ENCODE measurements at regions not wholly inside any gene's neighbourhood (a gene's known extent, or its start where the extent isn't known, plus 50 kb on each side); places are given as distances from the start of the nearest gene placed in this dataset.

DNA sequence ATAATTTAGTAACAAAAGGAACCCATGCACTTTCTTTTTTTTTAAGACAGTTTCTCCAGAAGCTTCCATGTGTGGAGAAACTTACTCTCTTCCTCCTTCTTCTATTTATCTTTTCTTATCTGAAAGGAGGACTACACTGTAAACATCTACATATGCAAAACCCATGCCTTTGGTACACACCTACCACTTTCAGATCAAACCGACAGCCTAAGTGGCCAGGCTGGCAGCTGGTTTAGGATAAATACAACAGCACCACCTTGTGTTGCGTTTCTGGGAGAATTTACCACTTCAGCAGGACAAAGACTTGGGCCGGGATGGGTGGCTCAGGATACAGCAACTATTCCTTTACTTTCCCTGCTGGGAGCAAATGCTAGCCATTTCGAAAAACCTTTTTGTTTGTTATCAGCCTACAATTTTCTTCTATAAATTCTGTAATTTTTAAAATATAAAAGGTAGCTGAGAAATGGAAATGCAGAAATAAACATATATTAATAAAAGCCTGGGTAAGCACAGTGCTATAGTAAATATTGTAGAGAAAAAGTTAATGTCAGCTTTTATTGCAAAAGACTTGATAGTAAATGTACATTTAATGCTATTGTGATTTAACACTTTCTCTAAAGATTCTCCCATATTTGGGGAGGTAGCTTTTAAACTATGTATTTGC lies 94.0 kb upstream of the RFC3 start:
- DNase-seq, result peak; percentile 9 to 64

GRCh38 chr13:33725340-33725739 lies 92.6 kb upstream of the RFC3 start:
- DNase-seq, result no peak

- DNase-seq, result no peak
Observed at GRCh38 chr13:33727297-33728083, 90.5 kb upstream of the RFC3 start.

DNA sequence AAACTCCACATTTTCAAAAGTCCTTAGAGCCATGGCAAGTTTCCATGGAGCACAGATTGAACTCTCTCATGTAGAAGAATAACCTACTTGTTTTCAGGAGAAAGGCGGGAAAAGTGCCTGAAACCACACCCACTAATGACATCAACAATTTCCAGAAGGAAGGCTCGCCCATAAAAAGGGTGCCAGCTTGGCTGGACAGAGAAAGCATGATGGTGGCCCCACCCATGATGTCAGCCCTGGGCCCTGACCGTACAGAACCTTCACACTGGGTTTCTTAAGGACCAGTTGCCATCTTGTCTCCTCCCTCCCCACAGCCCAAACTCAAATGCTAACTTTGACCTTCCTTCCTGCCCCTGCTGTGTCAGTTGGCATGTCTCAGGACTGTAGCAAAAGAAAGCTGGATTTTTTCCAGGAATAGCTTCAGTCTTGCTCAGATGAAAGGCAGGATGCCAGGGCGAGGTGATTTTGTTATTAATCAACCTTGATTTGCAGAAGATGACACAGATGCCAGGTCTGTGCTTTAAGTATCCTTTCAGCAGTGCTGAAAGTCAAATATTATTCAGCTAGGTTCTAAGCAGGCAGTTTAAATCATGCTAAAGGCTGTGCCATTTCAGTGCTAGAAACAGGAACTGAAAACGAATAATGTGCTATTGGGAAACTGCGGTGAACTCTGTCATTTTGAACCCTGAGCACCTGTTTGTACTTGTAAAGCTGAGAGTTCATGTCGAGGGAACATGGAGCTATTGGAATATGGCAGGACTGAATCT lies 89.5 kb upstream of the RFC3 start:
- no peak for DNase-seq

DNA sequence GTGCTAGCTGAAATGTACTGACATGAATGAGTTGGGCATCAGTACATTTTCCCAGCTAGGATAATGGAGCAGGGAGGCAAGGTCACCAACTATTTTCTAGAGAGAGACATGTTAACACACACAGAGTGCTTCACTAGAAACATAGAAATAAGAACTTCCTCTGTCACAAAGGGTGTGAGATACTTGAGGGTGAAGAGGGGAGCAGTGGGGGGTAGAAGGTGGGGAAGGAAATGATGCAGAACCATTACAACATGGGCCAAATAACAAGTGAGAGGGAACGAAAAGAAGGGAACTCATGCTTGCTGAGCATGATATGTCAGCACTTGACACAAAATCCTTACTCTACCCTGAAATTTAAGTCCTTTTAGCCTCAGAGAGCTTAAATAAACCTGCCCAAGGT lies 87.8 kb upstream of the RFC3 start:
- DNase-seq, result no peak

DNA sequence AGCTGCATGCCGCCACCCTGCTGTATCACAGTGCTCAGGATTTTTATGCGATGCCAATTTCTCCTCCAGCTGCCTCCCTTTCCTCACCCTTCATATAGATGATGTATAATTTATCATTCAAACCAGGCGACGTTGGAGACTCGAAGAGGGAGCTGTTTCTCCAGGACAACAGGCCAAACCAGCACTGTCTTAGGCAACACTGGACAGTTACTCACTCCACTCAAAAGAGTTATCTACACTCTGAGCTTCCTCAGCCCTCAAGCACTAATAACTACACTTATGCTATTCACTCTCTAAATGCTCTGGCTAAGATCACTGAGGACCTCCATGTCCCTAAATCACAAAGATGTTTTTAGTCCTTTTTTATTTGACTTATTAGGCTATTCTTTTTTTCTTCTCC lies 87.3 kb upstream of the RFC3 start:
- no peak for DNase-seq

DNA sequence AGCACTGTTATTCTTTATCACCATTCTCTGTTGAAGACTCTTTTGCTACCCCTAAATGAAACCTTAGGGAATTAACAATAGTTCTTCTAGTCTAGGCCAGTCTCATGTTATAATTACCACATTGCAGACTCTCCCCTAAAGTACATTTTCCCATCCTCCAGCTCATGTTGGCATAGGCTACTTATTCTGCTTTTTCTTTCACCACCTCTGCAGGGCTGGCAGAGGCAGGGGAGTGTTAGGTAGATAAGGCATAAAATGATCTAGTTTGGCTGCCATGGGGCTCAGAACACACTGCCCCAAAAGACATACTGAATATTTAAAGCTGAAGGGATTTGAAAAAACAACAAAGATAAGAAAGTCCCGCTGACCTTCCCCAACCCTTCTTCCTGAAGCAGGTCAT lies 82.7 kb upstream of the RFC3 start:
- DNase-seq, result no peak

- DNase-seq, result no peak
Observed at GRCh38 chr13:33739254-33739653, 78.7 kb upstream of the RFC3 start.

DNA sequence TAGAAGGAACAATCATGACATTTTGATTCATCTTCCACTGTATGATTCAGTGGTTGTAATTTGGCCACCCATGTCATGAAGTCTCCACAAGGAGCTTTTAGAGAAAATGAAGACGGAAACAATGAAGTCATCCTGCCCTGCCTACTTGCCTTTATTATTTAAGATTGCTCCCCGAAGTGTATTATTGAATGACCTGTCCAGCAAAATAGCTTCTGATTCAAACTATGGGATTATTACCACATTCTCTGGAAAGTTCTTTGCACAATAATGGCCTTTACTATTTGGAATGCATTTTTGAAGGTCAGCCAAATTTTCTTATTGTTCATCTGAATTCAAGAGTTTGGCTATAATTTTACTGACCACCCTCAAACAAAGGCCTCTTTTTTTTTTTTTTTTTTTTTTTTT lies 77.8 kb upstream of the RFC3 start:
- DNase-seq, result no peak

- no peak for DNase-seq
Observed at GRCh38 chr13:33742321-33742720, 75.6 kb upstream of the RFC3 start.

GRCh38 chr13:33743438-33744368 lies 74.2 kb upstream of the RFC3 start:
- no peak for DNase-seq

DNA sequence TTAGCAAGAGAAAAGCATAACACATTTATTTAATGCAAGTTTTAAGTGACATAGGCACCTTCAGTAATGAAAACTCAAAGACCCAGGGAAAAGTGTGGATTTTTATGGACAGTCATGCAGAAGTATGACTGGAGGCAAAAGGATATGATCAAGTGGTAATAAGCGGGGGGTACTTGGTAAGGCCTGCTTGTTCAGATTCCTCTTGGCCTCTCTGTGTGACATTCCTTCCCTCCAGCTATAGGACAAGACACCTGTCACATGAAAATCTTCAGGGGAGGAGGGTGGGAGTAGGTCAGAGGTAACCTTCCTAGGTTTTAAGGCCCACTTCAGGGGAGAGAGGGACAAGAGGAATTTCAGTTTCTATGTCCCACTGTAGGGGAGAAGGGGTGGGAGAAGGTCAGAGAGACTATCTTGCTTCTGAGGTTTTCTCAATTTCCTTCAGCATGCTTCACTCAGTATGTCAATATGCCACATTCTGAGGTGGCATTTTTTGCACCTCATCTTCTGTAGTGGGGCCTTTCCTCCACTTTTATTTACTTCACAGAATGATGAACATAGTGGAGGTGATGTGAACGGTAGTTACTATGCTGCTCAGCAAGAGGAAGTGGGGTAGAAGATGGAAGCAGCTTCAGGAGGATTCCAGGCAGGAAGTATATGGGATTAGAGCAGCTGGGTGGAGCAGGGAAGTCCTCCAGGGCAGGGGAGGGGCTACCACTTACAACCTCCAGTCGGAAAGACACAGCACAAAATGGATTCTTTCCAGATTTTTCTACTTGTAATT lies 73.2 kb upstream of the RFC3 start:
- DNase-seq, result no peak

GRCh38 chr13:33745370-33746324 lies 72.3 kb upstream of the RFC3 start:
- no peak for DNase-seq

DNA sequence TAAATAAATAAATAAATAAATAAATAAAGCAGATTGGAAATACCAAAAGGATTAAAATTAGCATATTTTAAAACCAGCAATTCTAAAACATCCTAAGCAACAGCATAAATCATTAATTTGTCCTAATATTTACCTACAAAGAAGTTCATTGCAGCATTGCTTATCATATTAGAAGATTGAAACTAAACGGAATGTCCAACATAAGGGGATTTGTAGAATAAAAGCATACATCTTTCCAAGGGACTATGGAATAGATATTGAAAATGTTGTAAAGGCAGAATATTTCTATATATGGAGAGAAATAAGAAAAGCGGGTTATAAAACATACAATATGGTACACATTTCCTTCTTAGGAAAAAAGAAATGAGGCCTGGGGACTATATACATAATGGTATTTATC lies 71.1 kb upstream of the RFC3 start:
- DNase-seq, result no peak

- DNase-seq, result no peak
Observed at GRCh38 chr13:33751151-33751550, 66.8 kb upstream of the RFC3 start.

- no peak for DNase-seq
Observed at GRCh38 chr13:33752094-33752493, 65.9 kb upstream of the RFC3 start.

GRCh38 chr13:33752597-33752996 lies 65.4 kb upstream of the RFC3 start:
- no peak for DNase-seq

DNA sequence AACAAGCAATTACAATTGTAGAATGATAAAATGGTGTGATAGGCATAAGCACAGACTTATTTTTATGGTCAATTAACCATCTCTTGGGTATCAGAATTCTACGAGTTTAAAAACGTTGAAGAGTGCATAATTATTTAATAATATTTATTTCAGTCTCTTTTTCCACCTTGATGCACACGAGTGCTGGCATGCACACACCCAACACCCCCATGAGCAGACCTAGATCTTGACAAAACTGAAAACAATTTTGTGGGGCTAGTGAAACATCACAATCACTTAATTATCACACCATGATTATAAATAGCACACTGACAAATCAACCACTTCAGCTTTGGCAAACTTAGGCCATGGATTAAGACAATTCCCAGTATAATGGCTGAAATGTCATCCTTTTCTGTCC lies 61.0 kb upstream of the RFC3 start:
- no peak for DNase-seq

DNA sequence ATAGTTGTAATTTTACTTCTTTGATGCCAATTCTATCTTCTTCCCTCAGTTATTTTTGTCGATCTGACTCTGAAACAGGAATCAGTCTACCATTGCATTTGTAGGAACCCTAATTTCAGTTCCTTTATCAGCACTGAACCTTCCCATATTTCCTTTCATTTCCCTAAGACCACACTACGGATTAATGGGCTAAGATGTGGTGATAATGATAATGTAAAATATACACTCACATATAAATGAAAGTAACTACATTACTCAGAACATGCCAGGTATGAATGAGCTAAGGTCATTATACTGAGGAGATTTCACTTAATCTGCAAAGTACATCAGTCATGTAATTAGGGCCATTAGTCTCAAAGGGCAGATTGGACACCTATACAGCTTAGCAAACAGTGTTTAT lies 60.2 kb upstream of the RFC3 start:
- no peak for DNase-seq

DNA sequence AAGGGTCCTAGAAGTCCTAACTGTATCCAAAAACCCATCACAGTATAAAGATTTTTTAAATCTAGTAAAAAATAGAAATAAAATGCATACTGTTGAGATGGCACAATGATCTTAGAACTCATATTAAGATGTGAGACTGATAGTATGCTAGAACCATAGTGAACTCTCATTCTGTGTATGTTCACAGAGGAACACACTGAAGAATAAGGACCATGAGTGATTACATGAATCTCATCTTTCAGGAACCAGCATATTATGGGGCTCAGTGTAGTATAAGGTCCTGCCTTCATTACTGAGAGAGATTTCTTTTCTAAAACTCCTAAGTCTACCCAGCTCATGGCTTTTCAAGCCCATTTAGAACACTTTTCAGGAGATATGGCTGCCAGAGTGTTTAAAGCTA lies 59.8 kb upstream of the RFC3 start:
- DNase-seq, result no peak

DNA sequence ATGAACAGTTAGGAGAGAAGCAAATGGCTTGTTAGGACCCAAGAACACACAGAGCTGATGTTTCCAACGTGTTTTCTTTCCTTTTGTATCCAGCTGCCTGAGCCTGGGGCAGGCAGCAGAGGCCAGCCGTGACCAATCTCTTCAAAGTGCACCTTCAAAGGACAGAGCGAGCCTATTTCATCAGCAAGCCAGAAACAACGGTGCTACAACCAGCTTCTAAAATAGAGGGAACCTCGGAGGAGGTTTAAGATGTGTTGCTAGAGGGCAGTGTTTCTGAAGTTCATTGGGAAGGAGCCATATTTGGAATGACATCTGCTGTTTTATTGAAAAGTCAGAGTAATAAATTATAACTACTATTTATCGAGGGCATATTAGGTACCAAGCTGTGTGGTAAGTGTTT lies 56.2 kb upstream of the RFC3 start:
- DNase-seq, result no peak

All from cerebellar nuclear complex (tissue), 1 donor.